Fibroblast of pulmonary artery (primary cell): ENCODE measurements at regions not wholly inside any gene's neighbourhood (a gene's known extent, or its start where the extent isn't known, plus 50 kb on each side); places are given as distances from the start of the nearest gene placed in this dataset.

Source experiments
- DNase-seq: peaks from one replicate; pipeline ENCODE4 v3.0.0-alpha.2; 2010; ENCODE audit warnings: low read depth
- H3K4me3 ChIP-seq: replicated peaks from 2 replicates; pipeline ENCODE4 v1.5.1; 2011; ENCODE audit warnings: low read depth, mild to moderate bottlenecking, control low read depth, low read length, moderate library complexity
- CTCF ChIP-seq: IDR thresholded peaks from 2 replicates; pipeline ENCODE4 v1.5.1; 2011; ENCODE audit warnings: mild to moderate bottlenecking, control low read depth, low read length, inconsistent platforms; ENCODE audit errors: missing control alignments

- DNase-seq = no peak
- TF ChIP-seq CTCF = no peak
- no peak overlapping the region for H3K4me3 ChIP-seq
Observed at GRCh38 chr14:26933431-26933830, 335.6 kb upstream of the NOVA1 start.

GRCh38 chr14:26934151-26934550, 336.3 kb upstream of the NOVA1 start:
- TF ChIP-seq CTCF = no peak
- no peak overlapping the region for H3K4me3 ChIP-seq
- peak; percentile 86 for DNase-seq

DNA sequence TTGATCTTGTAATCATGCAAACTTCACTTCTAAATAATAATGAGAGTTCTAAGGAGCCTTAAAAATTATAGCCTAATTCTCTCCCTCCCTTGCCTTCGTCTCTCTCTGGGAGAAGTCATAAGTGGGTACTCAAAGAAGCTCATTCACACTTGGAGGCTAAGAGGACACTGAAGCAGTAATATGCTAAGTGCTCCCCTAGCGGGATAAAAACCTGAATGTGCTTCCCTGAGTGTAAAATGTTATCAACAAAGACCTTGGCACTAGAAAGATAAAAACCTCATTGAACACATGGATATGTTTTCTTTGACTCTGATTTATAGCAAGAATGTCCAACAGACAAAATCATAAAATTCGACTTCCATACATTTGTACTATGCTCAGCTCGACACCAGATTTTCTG, 337.9 kb upstream of the NOVA1 start:
- H3K4me3 ChIP-seq = no peak overlapping the region
- no peak for DNase-seq
- TF ChIP-seq CTCF = no peak

DNA sequence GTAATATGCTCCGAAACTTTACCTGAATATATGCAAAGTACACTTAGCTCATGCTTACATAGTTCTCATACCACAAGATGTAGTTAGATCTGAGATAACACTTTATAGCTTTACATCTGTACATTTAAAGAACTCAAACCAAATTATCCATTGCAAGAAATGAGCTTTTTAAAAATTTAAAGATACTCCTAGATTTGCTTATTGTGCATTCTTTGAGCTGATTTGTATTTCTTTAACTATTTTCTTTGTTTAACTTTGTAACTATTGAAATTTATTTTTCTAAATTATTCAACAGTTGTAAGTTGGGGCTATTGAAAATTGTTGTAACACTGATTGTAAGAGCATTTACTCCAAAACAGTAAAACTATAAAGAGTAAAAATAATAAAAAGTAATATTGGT, 340.2 kb upstream of the NOVA1 start:
- no peak overlapping the region for H3K4me3 ChIP-seq
- DNase-seq = no peak
- no peak for TF ChIP-seq CTCF

DNA sequence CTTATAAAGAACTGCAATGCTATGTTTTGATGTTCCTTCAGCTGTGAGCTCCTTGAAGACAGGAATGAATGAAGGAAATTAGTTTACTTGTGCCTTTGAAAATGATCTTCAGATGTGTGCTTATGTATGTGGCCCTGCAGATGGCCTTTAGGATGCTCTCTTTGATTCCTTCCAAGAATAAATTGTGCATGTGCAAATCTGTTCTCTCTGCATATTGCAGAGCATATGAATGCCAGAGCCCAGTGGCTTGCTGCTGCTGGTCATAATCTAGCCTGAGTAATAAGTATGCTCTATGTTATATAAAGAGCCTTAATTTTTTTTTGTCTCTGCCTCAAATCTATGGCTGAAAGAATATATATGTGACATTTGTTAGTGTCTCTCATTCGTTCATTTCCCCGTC, 341.9 kb upstream of the NOVA1 start:
- TF ChIP-seq CTCF = no peak
- no peak overlapping the region for H3K4me3 ChIP-seq
- DNase-seq = no peak

DNA sequence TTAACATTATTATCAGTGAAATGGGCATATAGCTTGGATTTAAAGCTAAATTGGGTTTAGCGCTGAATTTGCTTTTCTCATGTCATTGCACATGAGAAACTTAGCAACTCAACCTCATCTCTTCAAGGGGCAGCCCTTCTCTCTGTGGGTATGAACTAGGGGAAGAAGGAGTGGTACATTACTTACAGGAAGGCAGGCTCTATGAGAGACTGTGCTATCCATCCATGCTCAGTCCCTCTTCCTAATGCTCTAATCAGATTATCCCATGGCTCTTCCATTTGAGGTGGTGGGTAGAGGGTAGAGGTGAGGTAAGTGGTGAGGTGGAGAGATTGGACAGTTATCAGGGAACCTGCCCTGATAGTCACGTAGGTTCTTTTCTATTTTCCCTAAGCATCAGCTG, 343.7 kb upstream of the NOVA1 start:
- TF ChIP-seq CTCF = no peak

GRCh38 chr14:26947265-26947664, 349.4 kb upstream of the NOVA1 start:
- H3K4me3 ChIP-seq = no peak overlapping the region
- no peak for TF ChIP-seq CTCF
- DNase-seq = no peak

More for the DNA sequence above, 343.7 kb upstream of the NOVA1 start:
- DNase-seq = no peak
- no peak overlapping the region for H3K4me3 ChIP-seq
